CD4-positive, alpha-beta T cell treated with Interleukin-15 for 4 hours (primary cell): ENCODE measurements at regions not wholly inside any gene's neighbourhood (a gene's known extent, or its start where the extent isn't known, plus 50 kb on each side); places are given as distances from the start of the nearest gene placed in this dataset.

ENCODE experiments used
- DNase-seq: peaks from one replicate; pipeline ENCODE4 v3.0.0-alpha.2; 2020; ENCODE audit warnings: low spot score

DNA sequence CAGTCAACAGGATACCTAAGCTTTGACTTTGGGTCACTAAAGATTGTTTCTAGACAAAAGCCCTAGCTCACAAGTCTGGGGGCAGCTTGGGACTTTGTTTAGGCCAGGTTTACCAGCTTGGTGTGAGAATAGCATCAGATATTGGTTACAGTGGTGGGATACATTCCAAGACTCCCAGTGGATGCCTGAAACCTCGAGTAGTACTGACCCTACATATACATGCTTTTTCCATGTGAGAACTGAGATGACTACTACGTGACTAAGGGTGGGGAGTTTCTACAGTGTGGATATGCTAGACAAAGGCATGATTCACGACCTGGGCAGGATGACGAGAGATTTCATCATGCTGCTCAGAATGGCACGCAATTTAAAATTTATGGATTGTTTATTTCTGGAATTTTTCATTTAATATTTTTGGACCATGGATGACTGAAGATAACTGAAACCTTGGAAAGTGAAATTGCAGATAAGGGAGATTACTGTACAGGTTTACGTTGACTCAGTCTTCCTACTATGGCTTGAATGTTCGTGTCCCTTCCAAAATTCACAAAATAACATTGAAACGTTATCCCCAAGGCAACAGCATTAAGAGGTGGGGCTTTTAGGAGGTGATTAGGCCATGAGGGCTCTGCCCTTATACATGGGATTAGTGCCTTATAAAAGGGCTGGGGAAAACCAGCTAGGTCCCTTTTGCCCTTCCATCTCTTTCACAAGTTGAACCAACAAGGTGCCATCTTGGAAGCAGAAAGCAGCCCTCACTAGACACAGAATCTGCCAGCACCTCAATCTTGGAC, 50.2 kb upstream of the CTAGE1 start:
- no peak for DNase-seq

DNA sequence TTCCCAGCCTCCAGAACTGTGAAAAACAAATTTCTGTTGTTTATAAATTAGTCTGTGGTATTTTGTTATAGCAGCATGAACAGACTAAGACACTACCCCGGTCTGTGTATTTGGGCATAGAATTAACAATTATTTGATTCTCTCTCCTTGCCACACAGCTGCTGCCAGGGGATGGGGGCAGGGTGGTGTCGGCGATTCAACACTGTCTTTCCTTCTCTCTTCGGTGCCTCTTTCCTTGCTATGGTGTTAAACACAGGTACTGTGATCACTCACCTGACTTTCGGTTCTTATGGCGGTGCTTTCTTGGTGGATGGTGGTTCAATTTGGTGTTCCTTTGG, 50.8 kb upstream of the CTAGE1 start:
- DNase-seq, result no peak

DNA sequence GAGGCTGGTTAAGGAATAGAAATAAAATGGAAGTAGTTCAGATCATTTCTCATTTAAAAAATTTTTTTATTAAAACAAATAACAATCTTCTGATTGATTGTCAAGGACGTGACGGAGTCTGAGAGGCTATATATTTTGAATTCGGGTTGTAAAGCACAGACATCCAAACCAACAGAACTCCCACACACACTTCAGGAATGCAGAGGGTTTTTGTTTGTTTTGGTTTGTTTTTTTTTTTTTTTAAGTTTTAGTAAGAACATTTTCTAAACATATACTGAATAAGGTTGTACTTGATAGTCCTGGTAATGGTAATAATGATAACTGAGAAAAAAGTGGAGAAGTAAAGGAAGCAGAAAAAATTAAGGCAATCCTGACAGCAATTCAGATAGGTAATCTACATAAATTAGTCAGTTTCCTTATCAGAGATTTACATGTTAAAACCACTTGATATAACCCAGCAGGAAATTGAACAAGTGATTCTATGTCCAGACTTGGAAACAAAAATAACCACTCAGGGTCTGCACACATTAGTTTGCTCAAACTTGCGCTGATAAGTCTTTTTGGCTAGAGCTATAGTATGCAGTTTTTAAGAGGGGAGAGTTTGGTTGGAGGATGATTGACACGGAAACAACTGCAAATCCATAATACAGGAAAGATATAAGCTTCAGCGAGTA, 51.5 kb upstream of the CTAGE1 start:
- DNase-seq, result no peak

DNA sequence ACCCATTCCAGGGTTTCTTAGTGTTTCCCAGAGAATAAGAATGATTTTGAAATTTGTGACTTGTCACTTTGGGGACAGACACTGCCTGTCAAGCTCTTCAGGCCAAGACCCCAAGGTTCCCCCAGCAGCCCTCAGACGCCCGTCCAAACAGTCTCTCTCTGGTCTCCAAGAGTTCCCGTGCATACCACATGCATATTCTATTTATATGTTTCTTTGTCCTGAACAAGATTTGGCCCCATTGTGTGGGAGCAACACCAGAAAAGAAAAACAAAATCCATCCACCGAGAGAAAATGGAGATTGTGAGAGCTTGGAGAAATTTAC, 52.2 kb upstream of the CTAGE1 start:
- DNase-seq, result no peak

DNA sequence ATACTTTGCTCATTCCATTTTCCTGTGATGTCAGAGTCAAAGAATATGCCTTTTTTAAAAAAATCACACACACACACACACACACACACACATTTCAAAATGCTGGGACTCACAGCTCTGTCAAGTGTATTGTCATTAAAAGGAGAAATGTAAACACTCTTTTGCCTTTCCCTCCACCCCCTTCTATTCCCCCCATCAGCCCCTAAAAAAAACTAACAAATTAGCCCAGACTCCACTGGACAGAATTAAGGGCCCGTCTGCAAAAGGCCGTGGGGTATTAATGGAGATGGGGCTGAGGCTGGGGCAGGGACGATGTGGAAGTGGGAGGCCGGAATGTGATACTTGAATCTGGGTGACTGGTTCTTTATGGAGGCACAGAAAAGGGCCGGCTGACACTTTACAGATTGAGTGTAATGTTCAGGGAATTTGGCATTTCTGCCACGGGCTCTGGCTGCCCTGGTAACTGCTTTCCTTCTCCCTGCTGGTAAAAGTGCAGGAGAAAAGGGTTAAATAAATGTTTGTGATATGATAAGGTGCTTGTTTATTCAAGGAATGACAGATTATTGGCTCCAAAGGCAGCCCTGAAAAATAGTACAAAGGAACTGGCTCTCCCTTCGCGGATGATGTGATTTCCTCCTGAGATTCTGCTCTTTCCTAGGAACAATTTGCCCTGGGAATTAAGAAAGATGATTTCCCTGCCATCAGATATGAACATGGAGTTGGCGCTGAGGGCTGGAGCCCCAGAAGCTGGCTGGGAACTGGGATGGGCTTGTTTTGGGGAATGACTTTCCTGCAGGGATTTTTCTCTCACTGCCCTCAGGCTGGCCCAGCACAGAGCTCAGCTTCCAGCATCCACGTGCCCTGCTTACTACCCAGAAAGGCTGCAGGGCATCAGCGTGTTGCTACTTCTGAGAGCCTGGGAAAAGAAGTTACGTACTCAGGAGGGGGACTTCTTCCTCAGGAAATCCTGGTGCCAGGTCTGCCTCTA, 52.8 kb upstream of the CTAGE1 start:
- no peak for DNase-seq

DNA sequence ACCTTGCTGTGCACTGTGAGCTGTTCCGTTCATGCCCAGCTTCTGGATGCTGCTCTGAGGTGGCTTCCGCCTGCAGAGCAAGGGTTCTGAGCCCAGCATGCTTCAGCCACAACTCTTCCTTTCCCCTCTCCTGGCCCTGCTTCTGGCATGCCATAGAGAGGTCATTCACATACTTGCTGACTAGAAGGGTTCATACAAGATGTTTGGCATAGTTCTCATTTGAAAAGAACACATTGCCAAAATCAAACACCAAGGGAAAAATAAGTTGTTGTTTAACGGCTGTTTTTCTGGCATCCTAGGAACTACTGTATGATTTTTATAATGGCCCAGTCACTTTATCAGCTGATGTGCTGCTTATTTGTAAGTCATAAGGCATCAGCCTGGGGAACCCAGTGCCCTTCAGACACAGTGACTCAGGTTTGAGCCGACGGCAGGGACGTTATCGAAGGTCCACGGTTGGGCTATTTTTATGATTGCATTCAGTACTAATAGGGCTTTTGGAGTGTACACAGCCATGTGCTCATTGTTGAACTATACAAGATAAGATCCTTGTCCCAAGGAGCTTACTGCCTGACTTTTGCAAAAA, 53.9 kb upstream of the CTAGE1 start:
- no peak for DNase-seq

DNA sequence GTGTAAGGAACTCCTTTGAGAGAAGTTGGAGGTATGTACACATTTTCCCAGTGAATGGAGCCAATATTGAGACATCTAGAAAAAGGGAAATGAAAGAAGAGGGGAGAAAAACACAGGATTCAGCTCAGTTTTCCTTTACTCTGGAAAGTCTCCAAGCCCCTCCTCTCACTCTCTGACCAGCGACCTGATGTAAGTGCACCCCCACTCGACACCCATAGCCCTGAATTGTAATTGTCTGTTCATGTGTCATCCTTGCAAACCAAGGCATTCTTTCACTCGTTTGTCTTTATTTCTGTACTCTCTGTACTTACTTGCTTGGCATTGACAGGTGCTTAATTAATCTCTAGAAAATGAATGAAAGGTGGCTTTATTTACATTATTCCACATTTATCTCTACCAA, 55.7 kb upstream of the CTAGE1 start:
- no peak for DNase-seq

DNA sequence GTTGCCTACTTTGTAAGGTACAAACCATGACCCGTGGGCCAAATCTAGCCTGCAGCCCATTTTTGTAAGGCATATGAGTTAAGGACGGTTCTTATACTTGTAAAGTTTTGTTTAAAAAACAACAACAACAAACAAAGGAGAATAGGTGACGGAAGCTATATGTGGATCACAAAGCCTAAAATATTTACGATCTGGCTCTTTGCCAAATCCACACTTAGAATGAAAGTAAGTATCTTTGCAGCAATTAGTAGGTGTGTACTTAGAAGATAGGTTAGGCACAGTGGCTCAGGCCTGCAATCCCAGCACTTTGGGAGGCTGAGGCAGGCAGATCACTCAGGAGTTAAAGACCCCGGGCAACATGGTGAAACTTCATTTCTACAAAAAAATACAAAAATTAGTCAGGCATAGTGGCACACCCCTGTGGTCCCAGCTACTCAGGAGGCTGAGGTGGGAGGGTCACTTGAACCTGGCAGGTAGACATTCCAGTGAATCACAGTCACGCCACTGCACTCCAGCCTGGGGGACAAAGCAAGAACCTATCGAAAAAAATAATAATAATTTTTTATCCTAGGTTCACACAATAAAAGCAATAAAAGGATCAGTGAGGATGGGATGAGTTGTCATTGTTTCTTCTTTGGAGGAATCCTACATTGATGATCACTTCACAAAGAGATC, 57.8 kb upstream of the CTAGE1 start:
- no peak for DNase-seq

DNA sequence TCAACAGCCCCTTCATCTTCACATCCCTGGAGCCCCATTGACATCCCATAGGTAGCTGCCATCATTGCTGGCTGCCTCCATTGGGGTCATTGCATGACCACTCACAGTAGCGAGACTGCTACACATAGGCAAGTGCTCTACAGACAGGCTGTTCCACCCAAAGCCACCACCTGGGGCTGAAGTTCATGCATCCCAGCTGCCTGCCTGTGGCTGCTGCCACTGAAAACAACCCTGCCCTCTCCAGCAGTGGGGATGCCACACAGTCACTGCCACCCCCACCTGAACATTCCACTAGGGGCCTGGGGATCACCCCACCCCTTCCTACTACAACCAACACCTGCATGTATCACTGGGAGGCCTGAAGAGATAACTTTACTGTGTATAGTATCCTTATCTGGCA, 59.5 kb upstream of the CTAGE1 start:
- DNase-seq, result no peak

DNA sequence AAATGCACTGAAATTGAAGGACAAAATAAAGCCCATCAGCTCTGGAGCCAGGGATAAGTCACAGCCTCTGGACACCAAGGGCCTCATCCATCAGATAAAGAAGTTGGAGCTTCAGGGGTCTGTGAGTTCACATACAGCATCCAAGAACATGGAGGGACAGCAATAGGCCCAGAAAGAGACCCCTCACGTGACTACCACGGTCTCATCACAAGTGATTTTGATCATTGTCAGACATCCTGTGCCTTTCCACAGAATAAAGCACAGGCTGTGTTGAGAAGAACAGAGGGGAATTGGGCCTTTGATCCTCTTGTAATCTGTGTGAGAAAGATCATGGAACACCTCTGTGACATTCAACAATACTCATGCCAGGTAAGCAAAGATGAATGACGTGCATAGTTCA, 65.2 kb upstream of the CTAGE1 start:
- no peak for DNase-seq

DNA sequence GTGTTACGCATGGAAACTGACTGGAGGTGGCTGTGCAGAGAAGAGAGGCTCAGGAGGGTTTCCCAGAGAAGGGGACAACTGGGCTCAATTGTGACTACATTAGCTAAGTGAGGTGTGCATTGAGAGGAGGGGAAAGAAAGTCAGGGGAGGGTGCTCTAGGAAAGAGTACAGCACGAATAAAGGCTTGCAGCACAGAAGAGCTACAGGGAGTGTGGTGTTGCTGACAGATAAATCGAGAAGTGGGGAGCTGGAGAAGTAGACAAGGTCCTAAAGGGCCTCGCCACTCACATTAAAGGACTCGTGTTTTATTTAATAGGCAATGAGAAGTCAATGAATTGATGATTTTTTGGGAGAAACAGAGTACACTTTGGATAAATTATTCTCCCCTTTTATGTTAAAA, 65.7 kb upstream of the CTAGE1 start:
- no peak for DNase-seq

DNA sequence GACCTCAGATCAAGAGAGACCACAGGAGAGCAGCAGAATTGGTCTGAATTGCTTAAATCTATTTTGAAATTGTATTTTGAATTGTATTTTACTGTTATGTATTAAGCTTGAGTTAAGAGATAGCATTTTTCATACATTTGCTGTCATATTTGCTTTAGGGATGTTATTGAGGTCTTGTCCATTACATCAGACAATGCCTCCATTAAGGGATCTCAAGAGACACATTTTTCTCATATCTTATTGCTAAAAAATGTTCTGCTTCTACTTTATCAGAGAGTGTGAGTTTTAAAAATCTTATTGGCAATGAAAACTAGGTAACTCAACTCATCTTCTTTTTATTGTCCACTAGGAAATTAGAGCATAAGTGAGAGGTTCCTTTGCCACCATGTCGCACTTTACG, 66.8 kb upstream of the CTAGE1 start:
- DNase-seq, result no peak

DNA sequence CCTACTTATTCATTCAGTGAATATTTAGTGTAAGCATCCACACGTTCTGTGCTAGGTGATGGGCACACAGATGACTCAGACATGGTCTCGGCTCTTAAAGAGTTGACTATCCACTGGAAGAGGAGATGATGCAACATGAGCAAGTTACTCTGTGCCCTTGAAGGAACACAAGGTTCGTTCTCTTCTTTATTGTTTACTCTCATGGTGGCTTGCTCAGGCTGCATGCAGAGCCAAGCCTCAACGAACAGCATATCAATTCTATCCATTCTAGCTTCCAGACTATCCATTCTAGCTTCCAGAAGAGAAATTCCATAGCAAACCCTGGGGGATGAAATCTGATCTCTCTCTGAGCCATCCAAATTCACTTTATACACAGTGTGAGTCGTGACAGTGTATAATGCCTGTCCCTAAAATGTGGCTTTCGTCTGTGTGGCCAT, 68.1 kb upstream of the CTAGE1 start:
- no peak for DNase-seq

DNA sequence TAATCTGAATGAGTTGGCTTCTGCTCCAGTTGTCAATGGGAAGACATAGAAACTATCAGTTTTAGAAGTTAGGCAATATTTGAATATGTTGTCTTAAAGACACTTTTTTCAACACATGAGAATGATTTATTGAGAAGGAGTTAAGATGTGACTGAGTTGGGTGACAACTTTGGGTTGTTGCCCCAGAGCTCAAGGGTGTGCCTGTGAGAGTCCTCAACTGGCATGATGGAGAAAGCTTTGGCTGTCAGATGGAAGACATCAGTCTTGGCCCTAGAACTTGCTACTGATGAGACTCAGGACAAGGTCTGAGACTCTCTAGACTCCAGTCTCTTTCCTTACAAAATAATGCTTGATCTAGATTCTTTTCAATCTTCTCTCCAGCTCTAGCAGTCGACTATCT, 69.0 kb upstream of the CTAGE1 start:
- no peak for DNase-seq

DNA sequence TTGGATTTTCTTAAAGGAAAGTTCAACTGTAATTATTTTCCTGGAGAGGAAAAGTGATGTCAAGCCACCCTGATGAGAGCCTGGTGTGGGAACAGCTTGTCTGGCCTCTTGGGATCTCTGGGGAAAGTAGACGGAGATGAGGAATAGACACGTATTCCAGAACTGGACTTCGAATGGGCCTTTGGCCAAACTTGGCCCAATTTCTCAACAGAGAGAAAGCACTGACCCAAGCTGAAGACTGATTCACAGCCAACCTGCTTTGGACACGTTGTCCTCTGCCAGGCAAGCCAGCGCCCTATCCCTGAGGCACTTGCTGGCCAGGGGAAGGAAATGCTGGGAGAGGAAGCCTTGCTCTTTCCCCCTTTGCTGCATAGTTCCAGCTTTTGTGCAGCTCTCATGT, 70.8 kb upstream of the CTAGE1 start:
- no peak for DNase-seq

DNA sequence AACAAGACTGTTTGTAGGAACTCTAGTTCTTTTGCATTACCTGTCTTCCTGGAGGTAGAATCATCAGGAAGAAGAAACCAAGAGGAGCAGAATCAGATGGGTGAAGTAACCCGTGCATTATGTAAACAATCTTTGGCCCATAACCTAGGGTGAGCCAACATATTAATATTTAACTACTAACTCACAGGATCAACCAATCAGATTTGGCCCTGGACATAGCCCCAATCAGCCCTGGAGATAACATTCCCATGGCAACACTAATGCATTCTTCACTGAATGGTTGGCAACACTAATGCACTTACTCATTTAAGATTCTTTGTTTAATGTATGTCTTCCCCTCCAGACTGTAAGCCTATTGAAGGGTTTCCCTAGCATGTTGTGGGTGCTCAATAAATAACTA, 72.0 kb upstream of the CTAGE1 start:
- no peak for DNase-seq

DNA sequence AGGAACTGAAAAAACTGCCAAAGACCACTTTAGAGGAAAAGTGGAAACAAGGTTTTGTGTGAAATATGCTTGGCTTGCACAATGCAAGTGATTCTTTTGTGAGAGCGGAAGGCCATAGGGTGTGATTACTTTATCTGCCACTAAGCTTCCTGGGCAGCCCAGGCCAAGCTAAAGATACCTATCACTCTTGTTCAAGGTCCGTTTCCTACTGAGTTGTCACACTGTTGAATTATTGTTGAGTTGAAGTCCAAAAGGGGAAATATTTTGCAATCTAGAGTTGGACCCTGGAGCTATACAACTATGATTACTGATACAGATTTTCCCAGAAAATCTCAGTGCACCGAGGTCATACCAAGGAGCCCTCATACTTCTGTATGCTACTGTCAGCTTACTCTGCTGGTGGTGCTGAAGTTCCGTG, 72.7 kb upstream of the CTAGE1 start:
- DNase-seq, result no peak

DNA sequence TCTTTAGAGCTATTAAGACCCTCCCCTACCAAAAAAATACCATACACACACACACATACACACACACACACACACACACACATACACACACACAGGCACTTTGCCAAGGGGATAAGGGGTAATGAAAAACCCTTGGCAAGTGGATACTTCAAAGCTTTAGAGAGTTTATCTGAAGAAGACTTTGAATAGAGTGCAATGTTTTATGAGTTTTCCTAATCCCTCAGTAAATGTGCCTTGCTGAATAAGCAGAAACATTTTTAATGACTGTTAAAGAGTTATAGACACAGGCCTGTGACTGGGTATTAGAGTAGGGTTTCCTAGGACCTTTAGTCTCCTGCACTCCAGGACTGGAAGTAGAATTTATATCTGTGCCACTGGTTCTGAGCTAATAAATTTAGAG, 75.5 kb upstream of the CTAGE1 start:
- DNase-seq, result no peak

DNA sequence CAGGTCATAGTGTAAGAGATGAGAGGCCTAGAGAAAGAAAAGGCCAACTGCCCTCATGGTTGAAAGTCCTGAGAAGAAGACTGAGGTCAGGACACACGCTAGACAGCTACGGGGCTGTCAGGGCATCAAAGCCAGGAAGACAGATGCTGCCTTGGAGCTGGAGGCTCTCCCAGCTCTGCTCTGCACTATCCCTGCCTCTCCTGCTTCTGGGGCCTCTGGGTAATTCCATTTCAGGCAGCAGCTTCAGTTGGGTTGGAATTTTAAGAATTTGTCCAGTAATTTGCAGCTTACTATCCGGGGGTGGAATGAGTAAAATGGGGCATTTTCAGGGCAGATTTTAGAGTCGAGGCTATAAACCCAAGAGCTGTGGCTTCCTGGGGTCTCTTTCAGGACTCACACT, 76.2 kb upstream of the CTAGE1 start:
- no peak for DNase-seq

DNA sequence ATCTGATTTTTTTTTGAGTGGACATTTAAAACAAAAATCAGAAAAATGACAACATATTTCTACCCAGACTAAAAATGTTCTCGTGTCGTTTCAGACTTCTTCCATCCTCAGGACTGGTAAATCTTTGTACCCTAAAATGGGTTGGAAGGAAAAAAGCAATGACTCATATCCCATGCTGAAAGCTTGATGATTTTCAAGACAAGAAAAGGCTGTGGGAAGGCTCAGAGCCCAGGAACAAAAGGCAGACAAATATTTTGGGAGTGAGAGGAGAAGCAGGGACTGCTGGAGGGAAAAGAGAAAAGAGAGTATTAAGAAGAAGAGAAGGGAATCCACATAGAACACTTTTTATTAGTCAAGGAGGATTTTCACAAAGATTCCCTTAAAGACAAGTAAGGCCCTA, 77.1 kb upstream of the CTAGE1 start:
- DNase-seq, result no peak

DNA sequence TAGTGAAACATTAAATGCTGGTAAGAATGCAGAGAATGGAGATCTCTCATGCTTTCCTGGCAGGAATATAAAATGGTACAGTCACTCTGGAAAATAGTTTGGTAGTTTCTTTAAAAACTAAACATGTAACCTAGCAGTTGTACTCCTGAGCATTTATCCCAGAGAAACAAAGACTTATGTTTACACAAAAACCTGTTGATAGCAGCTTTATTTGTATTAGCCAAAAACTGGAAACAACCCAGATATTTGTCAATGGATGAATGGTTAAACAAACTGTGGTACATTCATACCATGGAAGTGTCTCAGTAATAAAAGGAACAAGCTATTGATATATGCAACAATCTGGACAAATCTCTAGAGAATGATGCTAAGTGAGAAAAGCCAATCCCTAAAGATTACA, 81.7 kb upstream of the CTAGE1 start:
- DNase-seq, result no peak

DNA sequence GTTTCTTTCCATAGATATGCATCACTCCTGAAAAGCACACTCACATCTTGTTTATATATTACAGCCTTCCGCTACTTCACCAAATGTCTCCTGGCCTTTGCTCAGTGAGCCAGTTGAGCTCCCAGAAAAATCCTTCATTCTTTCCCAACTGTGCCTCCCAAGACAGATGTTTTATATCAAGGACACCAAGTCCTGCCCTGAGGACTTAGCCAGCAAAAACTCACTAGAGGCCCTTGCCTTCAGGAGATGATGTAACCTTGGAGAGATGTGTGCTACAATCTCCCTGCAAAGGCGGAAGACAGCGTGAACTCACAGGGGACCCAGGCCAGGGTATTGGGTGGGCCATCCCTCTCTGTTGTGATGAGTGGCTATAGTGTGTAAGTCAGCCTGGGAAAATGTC, 86.1 kb upstream of the CTAGE1 start:
- DNase-seq, result no peak
